ENCODE measurements at regions not wholly inside any gene's neighbourhood (a gene's known extent, or its start where the extent isn't known, plus 50 kb on each side); places are given as distances from the start of the nearest gene placed in this dataset.

- no peak for DNase-seq (ENCODE audit: low read depth)
Observed at GRCh38 chr11:131192628-131193027, 177.8 kb upstream of the NTM start.

- DNase-seq (ENCODE audit: low read depth) = no peak
Observed at GRCh38 chr11:131193031-131193501, 177.3 kb upstream of the NTM start.

- DNase-seq (ENCODE audit: low read depth) = no peak
Observed at GRCh38 chr11:131194726-131195125, 175.7 kb upstream of the NTM start.

- DNase-seq (ENCODE audit: low read depth) = peak; percentile 20
Observed at GRCh38 chr11:131195661-131196517, 174.5 kb upstream of the NTM start.

GRCh38 chr11:131198161-131199014 lies 172.0 kb upstream of the NTM start:
- DNase-seq (ENCODE audit: low read depth) = no peak

GRCh38 chr11:131199015-131199280 lies 171.5 kb upstream of the NTM start:
- DNase-seq (ENCODE audit: low read depth) = no peak

- DNase-seq (ENCODE audit: low read depth) = no peak
Observed at GRCh38 chr11:131201674-131202073, 168.7 kb upstream of the NTM start.

GRCh38 chr11:131203040-131203439 lies 167.4 kb upstream of the NTM start:
- DNase-seq (ENCODE audit: low read depth) = no peak

- no peak for DNase-seq (ENCODE audit: low read depth)
Observed at GRCh38 chr11:131204282-131204681, 166.1 kb upstream of the NTM start.

GRCh38 chr11:131204765-131205380 lies 165.5 kb upstream of the NTM start:
- no peak for DNase-seq (ENCODE audit: low read depth)

GRCh38 chr11:131206671-131207070 lies 163.7 kb upstream of the NTM start:
- no peak for DNase-seq (ENCODE audit: low read depth)

GRCh38 chr11:131207901-131208300 lies 162.5 kb upstream of the NTM start:
- DNase-seq (ENCODE audit: low read depth) = no peak

- no peak for DNase-seq (ENCODE audit: low read depth)
Observed at GRCh38 chr11:131217313-131218310, 152.8 kb upstream of the NTM start.

- DNase-seq (ENCODE audit: low read depth) = no peak
Observed at GRCh38 chr11:131218542-131218941, 151.9 kb upstream of the NTM start.

GRCh38 chr11:131219646-131220045 lies 150.8 kb upstream of the NTM start:
- no peak for DNase-seq (ENCODE audit: low read depth)

GRCh38 chr11:131223198-131223991 lies 147.0 kb upstream of the NTM start:
- no peak for DNase-seq (ENCODE audit: low read depth)

GRCh38 chr11:131228378-131228777 lies 142.0 kb upstream of the NTM start:
- DNase-seq (ENCODE audit: low read depth) = no peak

GRCh38 chr11:131229221-131229620 lies 141.2 kb upstream of the NTM start:
- DNase-seq (ENCODE audit: low read depth) = no peak

- no peak for DNase-seq (ENCODE audit: low read depth)
Observed at GRCh38 chr11:131231317-131231940, 139.0 kb upstream of the NTM start.

GRCh38 chr11:131232261-131232660 lies 138.2 kb upstream of the NTM start:
- no peak for DNase-seq (ENCODE audit: low read depth)

Measured in iris pigment epithelial cell (primary cell).